Heart left ventricle (tissue), 16 donors: ENCODE measurements at regions not wholly inside any gene's neighbourhood (a gene's known extent, or its start where the extent isn't known, plus 50 kb on each side); places are given as distances from the start of the nearest gene placed in this dataset.

Experiments
- ATAC-seq, 4 donors: fragments of 200-7000 bp; cut with Tn5 transposase; one replicate each; pipeline ENCODE4 v1.9.1; 2020 to 2022; ENCODE audit warnings: moderate library complexity in 4 of 4, mild to moderate bottlenecking in 3 of 4, moderate number of reproducible peaks in 1 of 4
- DNase-seq, 5 donors: peaks; one replicate each; pipeline ENCODE4 v3.0.0-alpha.2; 2020
- H3K27ac ChIP-seq, 12 donors: fragments of 200-600 bp; sonication (generic) in 4 of 12; one replicate each; pipeline versions ENCODE4 v1.5.0 to v1.8.0; 2016 to 2022; ENCODE audit warnings: mild to moderate bottlenecking in 2 of 12
- H3K27me3 ChIP-seq, 9 donors: fragments of 200-600 bp; sonication (generic) in 2 of 9; one replicate each; pipeline versions ENCODE4 v1.5.1 to v1.8.0; 2016 to 2022; ENCODE audit warnings: mild to moderate bottlenecking in 3 of 9
- H3K36me3 ChIP-seq, 9 donors: fragments of 200-600 bp; sonication (generic) in 2 of 9; one replicate each; pipeline versions ENCODE4 v1.5.0 to v1.8.0; 2018 to 2022; ENCODE audit warnings: mild to moderate bottlenecking in 2 of 9
- H3K4me1 ChIP-seq, 12 donors: fragments of 200-600 bp; sonication (generic) in 4 of 12; one replicate each; pipeline versions ENCODE4 v1.5.0 to v1.8.0; 2016 to 2022; ENCODE audit warnings: mild to moderate bottlenecking in 3 of 12
- H3K4me3 ChIP-seq, 12 donors: fragments of 200-600 bp; sonication (generic) in 4 of 12; one replicate each; pipeline versions ENCODE4 v1.5.0 to v1.8.0; 2017 to 2022; ENCODE audit warnings: mild to moderate bottlenecking in 9 of 12, moderate library complexity in 4 of 12
- H3K9me3 ChIP-seq, 12 donors: fragments of 200-600 bp; sonication (generic) in 4 of 12; one replicate each; pipeline versions ENCODE4 v1.5.0 to v1.8.0; 2016 to 2022; ENCODE audit warnings: mild to moderate bottlenecking in 1 of 12
- CTCF ChIP-seq, 12 donors: fragments of 200-600 bp; sonication (generic) in 4 of 12; IDR thresholded peaks; one replicate each; pipeline versions ENCODE4 v1.5.0 to v1.8.0; 2018 to 2022; ENCODE audit warnings: antibody characterized with exemption in 12 of 12, mild to moderate bottlenecking in 5 of 12
- POLR2A ChIP-seq, 2 donors: fragments of 450-650 bp; IDR thresholded peaks; one replicate each; pipeline ENCODE4 v1.6.1; 2017; ENCODE audit warnings: antibody characterized with exemption in 2 of 2, mild to moderate bottlenecking in 2 of 2, moderate library complexity in 2 of 2
- WGBS, 4 donors: extraction: QIAGEN DNeasy Blood & Tissue Kit in 2 of 4; methylation state at CpG; one replicate each; pipeline versions ENCODE4 v1.1.5 to v1.1.7; 2013 to 2018; 5-methylcytosine and 5-hydroxymethylcytosine counted together
- intact Hi-C, 10 donors: fragments of 100-400 bp; cut with DNase I; formaldehyde crosslinking; loops; one replicate each; pipeline versions ENCODE4 v1.11.1 to v1.14.2; 2022
- donor health status: ischemic (EF 13 %, LVEDD 7.1; RV severe dilation, severe dysfunction).
- donor health status: healthy with polysubstance abuse.
- donor health status: DM: no; HTN: yes; CAD: no.
- donor health status: DM: no; HTN: no; CAD: no.
- donor health status: ischemic (EF 25% LVEDD 6.9; RV normal size, moderate dysfunction).
- donor health status: ischemic (EF 25% LVEDD 5.7; RV mildly dilated, moderate dysfunction).
- donor health status: healthy.
- donor health status: DM: yes; HTN: yes; CAD: no.
- donor health status: ischemic (EF 35%, LVEDD 5.7; RV mildly dilated, moderate dysfunction).
- donor health status: nonischemic (EF 11% LVEDD 7.7; RV severe dilation, severe dysfunction).
- donor health status: DM: yes; HTN: yes; CAD: no.
- donor health status: PGD.
- donor health status: ischemic (EF 29% LVEDD 5.4; RV normal size, mild dysfunction).
- donor health status: nonischemic (EF 23%, LVEDD 6.1; RV moderate dilation, normal function).

GRCh38 chr2:228378696-228379425 is 197.4 kb upstream of the SPHKAP start:
- TF ChIP-seq CTCF (IDR thresholded peaks at IDR 0.05), result no peak
- no peak for TF ChIP-seq POLR2A (IDR thresholded peaks at IDR 0.05)
- Histone ChIP-seq H3K27ac (peak overlapping the region; percentile 27 to 88 (median 73)), H3K9me3 (no peaks in the 10 kb centered on the region), H3K4me1 (peaks cover 0 to 22% (median 7%) of the 10 kb centered on the region in 12 donors), H3K4me3 (no peak overlapping the region), H3K27me3 (no peaks in the 10 kb centered on the region), H3K36me3 (no peaks in the 10 kb centered on the region)
- ATAC-seq, result peak; percentile 87 to 96 (median 94)
- intact Hi-C loops, result loop anchor here in 4 of 10 donors (1.0 to 10.0 kb wide), 8 partner anchors 30 to 332 kb away; no protein-coding TSS in a partner anchor
- 25 to 33% (median 30%) methylated on average over 3 of the region's 3 CpGs for WGBS, 4 donors
- peak in 2 of 5 donors; percentile 19 to 32 for DNase-seq

- intact Hi-C loops, result loop anchor here in 3 of 10 donors (1.0 to 10.0 kb wide), 7 partner anchors 30 to 331 kb away; no protein-coding TSS in a partner anchor
Observed at GRCh38 chr2:228378233-228378632, 196.7 kb upstream of the SPHKAP start.

GRCh38 chr2:228377533-228377932 is 196.0 kb upstream of the SPHKAP start:
- peak in 3 of 4 donors; percentile 39 to 47 (median 43) for ATAC-seq
- H3K4me1 ChIP-seq, result peaks cover 0 to 22% (median 7%) of the 10 kb centered on the region in 12 donors
- no peaks in the 10 kb centered on the region for H3K36me3 ChIP-seq
- no peak overlapping the region for H3K4me3 ChIP-seq
- no peaks in the 10 kb centered on the region for H3K27me3 ChIP-seq
- H3K27ac ChIP-seq, result peak overlapping the region in 10 of 12 donors; percentile 27 to 88 (median 76)
- TF ChIP-seq CTCF (IDR thresholded peaks at IDR 0.05) (no peak), POLR2A (IDR thresholded peaks at IDR 0.05) (no peak)
- intact Hi-C loops, result loop anchor here in 2 of 10 donors (5.0 to 10.0 kb wide), 5 partner anchors 50 to 330 kb away; no protein-coding TSS in a partner anchor
- H3K9me3 ChIP-seq, result no peaks in the 10 kb centered on the region
- 24 to 37% (median 26%) methylated on average over 6 of the region's 6 CpGs for WGBS, 4 donors
- no peak for DNase-seq

More at GRCh38 chr2:228378233-228378632, 196.7 kb upstream of the SPHKAP start:
- DNase-seq (no peak), ATAC-seq (peak; percentile 44 to 75 (median 60))
- Histone ChIP-seq H3K4me1 (peaks cover 0 to 22% (median 7%) of the 10 kb centered on the region in 12 donors), H3K27ac (peak overlapping the region; percentile 27 to 88 (median 72)), H3K36me3 (no peaks in the 10 kb centered on the region), H3K27me3 (no peaks in the 10 kb centered on the region), H3K4me3 (no peak overlapping the region), H3K9me3 (no peaks in the 10 kb centered on the region)
- TF ChIP-seq POLR2A (IDR thresholded peaks at IDR 0.05) (no peak), CTCF (IDR thresholded peaks at IDR 0.05) (no peak)
- WGBS, 4 donors, result 39 to 63% (median 47%) methylated on average over 2 of the region's 2 CpGs

GRCh38 chr2:228374741-228375140 is 193.3 kb upstream of the SPHKAP start:
- 50 to 65% (median 58%) methylated on average over 3 of the region's 3 CpGs for WGBS, 4 donors

More at GRCh38 chr2:228374741-228375140, 193.3 kb upstream of the SPHKAP start:
- Histone ChIP-seq H3K27ac (no peak overlapping the region), H3K36me3 (no peaks in the 10 kb centered on the region), H3K4me3 (no peak overlapping the region), H3K9me3 (no peaks in the 10 kb centered on the region), H3K4me1 (peaks cover 0 to 22% (median 7%) of the 10 kb centered on the region in 12 donors), H3K27me3 (no peaks in the 10 kb centered on the region)
- intact Hi-C loops, result loop anchor here in 2 of 10 donors (5.0 to 10.0 kb wide), 5 partner anchors 47 to 327 kb away; no protein-coding TSS in a partner anchor
- DNase-seq (no peak), ATAC-seq (no peak)
- TF ChIP-seq CTCF (IDR thresholded peaks at IDR 0.05) (no peak), POLR2A (IDR thresholded peaks at IDR 0.05) (no peak)
